NCI-H2227 treated with DMSO at 0.1 percent for 48 hours (cell line): ENCODE measurements at regions not wholly inside any gene's neighbourhood (a gene's known extent, or its start where the extent isn't known, plus 50 kb on each side); places are given as distances from the start of the nearest gene placed in this dataset.
A peak's percentile ranks its signal among the peaks of the same experiment; 100 is the strongest.

Experiments
- DNase-seq: peaks from one replicate; lab custom pipeline; 2025; lab: John Stamatoyannopoulos, UW

DNA sequence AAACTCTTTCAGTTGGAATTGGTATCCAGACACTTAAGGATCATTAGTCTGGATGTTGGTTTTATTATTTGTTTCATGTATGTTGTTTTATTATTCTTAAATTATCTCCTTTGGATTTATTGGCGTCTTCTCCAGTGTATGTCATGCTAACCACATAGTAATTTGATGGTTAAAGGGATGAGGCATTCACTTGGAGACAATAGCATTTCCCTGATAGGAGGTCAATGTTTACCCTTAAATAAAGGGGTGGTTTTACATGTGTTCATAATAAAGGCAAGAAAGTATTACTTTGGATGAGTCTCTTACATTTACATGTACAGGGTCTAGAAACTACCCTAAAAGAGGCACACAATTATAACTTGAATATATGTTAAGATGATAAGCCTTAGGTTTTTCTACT, 51.2 kb upstream of the RNF144B start:
- no peak for DNase-seq

DNA sequence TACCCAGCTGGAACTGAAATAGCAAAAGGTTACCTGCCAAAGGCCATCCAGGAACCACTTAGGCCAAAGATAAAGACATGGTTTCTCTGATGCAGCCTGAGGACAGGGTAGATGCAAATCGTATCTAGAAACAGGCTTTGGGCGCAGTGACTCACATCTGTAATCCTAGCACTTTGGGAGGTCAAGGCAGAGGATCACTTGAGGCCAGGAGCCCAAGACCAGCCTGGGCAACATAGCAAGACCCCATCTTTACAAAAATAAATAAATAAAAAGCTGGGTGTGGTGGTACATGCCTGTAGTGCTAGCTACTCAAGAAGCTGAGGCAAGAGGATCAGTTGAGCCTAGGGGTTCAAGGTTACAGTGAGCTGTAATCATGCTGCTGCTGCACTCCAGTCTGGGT, 52.9 kb upstream of the RNF144B start:
- no peak for DNase-seq

DNA sequence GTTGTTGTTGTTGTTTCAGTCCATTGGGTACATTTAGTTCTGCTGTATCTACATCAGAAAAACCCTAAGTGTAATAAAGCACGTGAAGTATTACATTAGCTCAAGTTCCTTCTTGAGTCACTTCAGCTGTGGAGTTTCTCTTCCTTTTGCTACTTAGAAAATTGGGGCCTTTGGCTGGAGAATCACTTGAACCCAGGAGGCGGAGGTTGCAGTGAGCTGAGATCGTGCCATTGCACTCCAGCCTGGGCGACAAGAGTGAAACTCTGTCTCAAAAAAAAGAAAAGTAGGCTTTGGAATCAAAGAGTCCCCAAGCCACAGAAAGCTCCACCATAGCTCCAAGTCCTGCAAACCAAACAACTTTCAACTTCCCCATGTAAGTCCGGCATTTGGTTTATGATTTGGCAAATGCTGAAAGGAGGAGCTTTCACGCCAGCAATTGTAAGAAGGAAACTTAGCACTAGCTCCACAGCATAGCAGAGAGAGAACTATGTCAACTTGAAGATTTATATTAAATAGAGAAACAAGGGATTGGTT, 56.5 kb upstream of the RNF144B start:
- DNase-seq: no peak

- DNase-seq: no peak
Measured at GRCh38 chr6:18329776-18330175, 57.4 kb upstream of the RNF144B start.

- DNase-seq: no peak
Measured at GRCh38 chr6:18328540-18328939, 58.6 kb upstream of the RNF144B start.

- DNase-seq: no peak
Measured at GRCh38 chr6:18328070-18328469, 59.1 kb upstream of the RNF144B start.

GRCh38 chr6:18327626-18328025, 59.5 kb upstream of the RNF144B start:
- DNase-seq: peak; percentile 16

- no peak for DNase-seq
Measured at GRCh38 chr6:18326980-18327379, 60.2 kb upstream of the RNF144B start.

DNA sequence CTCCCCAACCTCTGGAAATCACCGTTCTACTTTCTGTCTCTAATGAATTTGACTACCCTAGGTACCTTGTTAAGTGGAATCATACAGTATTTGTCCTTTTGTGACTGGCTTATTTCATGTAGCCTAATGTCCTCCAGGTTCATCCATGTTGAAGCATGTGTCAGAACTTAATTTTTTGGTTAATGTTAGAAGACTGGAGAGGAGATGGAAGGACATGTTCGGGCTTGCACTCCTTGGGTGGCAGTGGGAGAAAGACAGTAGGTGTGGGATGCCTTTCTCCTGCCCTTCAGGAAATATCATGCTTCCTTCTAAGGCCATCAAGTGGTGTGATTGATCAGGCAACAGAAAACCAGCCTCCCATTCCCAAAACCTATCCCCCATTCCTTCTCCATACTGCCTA, 61.1 kb upstream of the RNF144B start:
- DNase-seq: no peak

DNA sequence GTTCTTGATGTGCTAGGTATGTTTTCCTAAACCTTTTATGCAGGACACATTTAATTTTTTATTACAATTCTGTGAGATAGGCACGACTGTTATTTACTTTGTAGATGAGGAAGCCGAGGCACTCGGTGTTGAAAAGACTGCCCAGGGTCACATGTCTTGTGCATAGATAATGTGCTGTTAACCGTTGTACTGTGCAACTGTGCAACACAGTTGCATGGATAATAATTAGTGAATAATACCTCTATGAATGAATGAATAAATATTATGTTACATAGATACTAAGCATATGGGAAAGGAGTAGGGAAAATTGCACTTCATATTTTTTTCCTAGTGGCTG, 60.3 kb upstream of the DEK start:
- no peak for DNase-seq

DNA sequence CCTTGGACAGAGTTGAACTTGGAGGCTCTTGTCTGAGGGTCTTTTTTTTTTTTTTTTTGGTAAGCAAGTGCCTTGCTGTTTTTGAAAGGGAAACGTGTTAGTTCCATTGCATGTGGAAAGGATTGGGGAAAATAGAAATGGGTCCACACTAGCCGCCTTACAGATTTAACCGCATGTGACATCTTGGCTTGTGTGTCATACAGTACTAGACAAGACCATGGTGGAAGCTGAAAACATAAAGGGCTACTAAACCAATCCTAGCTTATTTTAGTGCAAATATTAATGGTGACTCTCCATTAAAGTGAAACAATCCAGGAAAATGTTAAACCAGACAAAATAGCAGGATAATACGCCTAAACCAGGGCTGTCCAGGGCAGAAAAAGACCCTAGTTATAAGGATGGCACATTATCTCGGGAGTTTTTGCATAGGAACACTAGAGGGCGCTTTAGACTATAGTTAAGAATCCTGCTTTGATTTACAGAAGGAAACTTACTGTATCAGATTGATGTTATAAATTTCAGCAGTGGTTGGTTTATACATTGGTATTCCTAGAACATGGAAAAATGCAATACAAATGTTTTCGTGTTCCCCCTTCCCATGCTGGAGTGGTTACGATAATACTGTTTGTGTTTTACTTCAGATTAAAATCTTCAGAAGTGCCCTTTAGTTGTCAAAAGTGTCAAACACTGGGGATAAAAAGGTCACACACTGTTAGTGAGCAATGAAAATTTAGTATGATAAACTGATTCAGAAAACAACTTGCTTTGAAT, 59.8 kb upstream of the DEK start:
- peak; percentile 80 for DNase-seq

DNA sequence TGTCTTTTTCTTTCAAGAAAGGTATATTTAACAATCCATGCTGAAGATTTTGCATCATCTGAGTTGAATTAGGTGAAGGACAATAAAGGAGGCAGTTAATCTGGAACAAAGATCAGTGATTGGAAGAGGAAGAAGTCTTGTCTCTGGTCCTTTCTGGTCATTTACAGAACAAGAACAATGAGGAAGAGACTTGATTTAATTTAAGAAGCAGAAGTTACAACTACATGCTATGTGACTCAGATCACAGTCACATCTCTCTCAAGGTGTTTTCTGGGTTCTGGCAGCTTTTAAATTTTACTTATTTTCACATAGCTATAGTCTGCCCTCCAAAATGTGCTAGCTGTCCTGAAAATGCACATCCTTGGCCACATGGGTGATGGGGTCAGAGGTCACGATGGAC, 53.5 kb upstream of the DEK start:
- no peak for DNase-seq

- DNase-seq: no peak
Measured at GRCh38 chr6:18314317-18314997, 50.1 kb upstream of the DEK start.
